Osteoblast (primary cell): ENCODE measurements at regions not wholly inside any gene's neighbourhood (a gene's known extent, or its start where the extent isn't known, plus 50 kb on each side); places are given as distances from the start of the nearest gene placed in this dataset.

ENCODE experiments used
- DNase-seq: peaks from one replicate; pipeline ENCODE4 v3.0.0; 2011; ENCODE audit warnings: low spot score, mixed read lengths; ENCODE audit not compliant: insufficient read length; ENCODE audit errors: missing footprints
- H2AFZ ChIP-seq: 2 replicates; pipeline ENCODE4 v1.6.0; 2011; ENCODE audit warnings: mild to moderate bottlenecking, low read length
- H3K27ac ChIP-seq: 2 replicates; pipeline ENCODE4 v1.5.1; 2011; ENCODE audit warnings: mild to moderate bottlenecking, low read depth, low read length, moderate library complexity
- H3K27me3 ChIP-seq: 2 replicates; pipeline ENCODE4 v1.6.0; 2012; ENCODE audit warnings: mild to moderate bottlenecking, control low read depth, inconsistent platforms, low read length, moderate library complexity; ENCODE audit not compliant: insufficient read depth
- H3K36me3 ChIP-seq: 2 replicates; pipeline ENCODE4 v1.5.1; 2011; ENCODE audit warnings: mild to moderate bottlenecking, low read length, control low read depth, moderate library complexity; ENCODE audit not compliant: insufficient read depth
- H3K4me1 ChIP-seq: 2 replicates; pipeline ENCODE4 v1.5.1; 2011; ENCODE audit warnings: mild to moderate bottlenecking, low read length, control low read depth, moderate library complexity; ENCODE audit not compliant: insufficient read depth
- H3K4me2 ChIP-seq: 2 replicates; pipeline ENCODE4 v1.6.0; 2011; ENCODE audit warnings: mild to moderate bottlenecking, low read length; ENCODE audit not compliant: insufficient read depth
- H3K4me3 ChIP-seq: fragments of 200-600 bp; sonication (generic); 3 replicates; pipeline ENCODE4 v1.5.1; 2012; ENCODE audit warnings: mild to moderate bottlenecking, low read length, inconsistent platforms; ENCODE audit not compliant: insufficient read depth
- H3K79me2 ChIP-seq: 2 replicates; pipeline ENCODE4 v1.6.0; 2012; ENCODE audit warnings: mild to moderate bottlenecking, low read length, control low read depth, inconsistent platforms; ENCODE audit not compliant: insufficient read depth
- H3K9me3 ChIP-seq: 2 replicates; pipeline ENCODE4 v1.5.1; 2011; ENCODE audit warnings: low read depth, low read length, control low read depth
- H4K20me1 ChIP-seq: 2 replicates; pipeline ENCODE4 v1.6.0; 2012; ENCODE audit warnings: mild to moderate bottlenecking, low read length, control low read depth; ENCODE audit not compliant: insufficient read depth
- CTCF ChIP-seq: IDR thresholded peaks from 2 replicates; pipeline ENCODE4 v1.5.1; 2011; ENCODE audit warnings: mild to moderate bottlenecking, low read depth, low read length, moderate library complexity; ENCODE audit errors: extremely low read depth

- Histone ChIP-seq H2AFZ (no peak overlapping the region), H3K4me3 (no peak overlapping the region), H3K79me2 (no peaks in the 10 kb centered on the region), H3K4me1 (no peaks in the 10 kb centered on the region), H3K36me3 (no peaks in the 10 kb centered on the region), H3K9me3 (no peaks in the 10 kb centered on the region), H3K4me2 (no peak overlapping the region), H3K27ac (no peak overlapping the region), H3K27me3 (peaks cover 31% of the 10 kb centered on the region), H4K20me1 (no peaks in the 10 kb centered on the region)
- TF ChIP-seq CTCF: no peak
- DNase-seq: no peak
These were observed 68.3 kb downstream of the CHST1 start for GRCh38 chr11:45597097-45597496.

- DNase-seq: no peak
- H2AFZ ChIP-seq: no peak overlapping the region
- no peak for TF ChIP-seq CTCF
- no peak overlapping the region for H3K4me2 ChIP-seq
- H3K4me3 ChIP-seq: no peak overlapping the region
- no peaks in the 10 kb centered on the region for H4K20me1 ChIP-seq
- H3K79me2 ChIP-seq: no peaks in the 10 kb centered on the region
- peaks cover 31% of the 10 kb centered on the region for H3K27me3 ChIP-seq
- H3K36me3 ChIP-seq: no peaks in the 10 kb centered on the region
- H3K27ac ChIP-seq: no peak overlapping the region
- H3K9me3 ChIP-seq: no peaks in the 10 kb centered on the region
- H3K4me1 ChIP-seq: no peaks in the 10 kb centered on the region
These were observed 68.9 kb downstream of the CHST1 start for GRCh38 chr11:45596571-45596970.

GRCh38 chr11:45593992-45594391 is 71.4 kb downstream of the CHST1 start:
- Histone ChIP-seq H3K79me2 (no peaks in the 10 kb centered on the region), H3K9me3 (no peaks in the 10 kb centered on the region), H3K4me2 (no peak overlapping the region), H3K27me3 (peaks cover 37% of the 10 kb centered on the region), H2AFZ (no peak overlapping the region), H3K27ac (no peak overlapping the region), H3K4me3 (no peak overlapping the region), H3K36me3 (no peaks in the 10 kb centered on the region), H3K4me1 (peaks cover 11% of the 10 kb centered on the region), H4K20me1 (no peaks in the 10 kb centered on the region)
- no peak for TF ChIP-seq CTCF
- no peak for DNase-seq

GRCh38 chr11:45592636-45593035 is 72.8 kb downstream of the CHST1 start:
- no peak for TF ChIP-seq CTCF
- no peak for DNase-seq
- H3K27me3 ChIP-seq: peaks cover 38% of the 10 kb centered on the region

More at GRCh38 chr11:45592636-45593035, 72.8 kb downstream of the CHST1 start:
- peaks cover 2% of the 10 kb centered on the region for H4K20me1 ChIP-seq
- H3K79me2 ChIP-seq: no peaks in the 10 kb centered on the region
- peaks cover 11% of the 10 kb centered on the region for H3K4me1 ChIP-seq
- H3K36me3 ChIP-seq: no peaks in the 10 kb centered on the region
- H3K4me2 ChIP-seq: no peak overlapping the region
- no peak overlapping the region for H2AFZ ChIP-seq
- no peaks in the 10 kb centered on the region for H3K9me3 ChIP-seq
- H3K4me3 ChIP-seq: no peak overlapping the region
- no peak overlapping the region for H3K27ac ChIP-seq
